ENCODE measurements at regions not wholly inside any gene's neighbourhood (a gene's known extent, or its start where the extent isn't known, plus 50 kb on each side); places are given as distances from the start of the nearest gene placed in this dataset.

DNA sequence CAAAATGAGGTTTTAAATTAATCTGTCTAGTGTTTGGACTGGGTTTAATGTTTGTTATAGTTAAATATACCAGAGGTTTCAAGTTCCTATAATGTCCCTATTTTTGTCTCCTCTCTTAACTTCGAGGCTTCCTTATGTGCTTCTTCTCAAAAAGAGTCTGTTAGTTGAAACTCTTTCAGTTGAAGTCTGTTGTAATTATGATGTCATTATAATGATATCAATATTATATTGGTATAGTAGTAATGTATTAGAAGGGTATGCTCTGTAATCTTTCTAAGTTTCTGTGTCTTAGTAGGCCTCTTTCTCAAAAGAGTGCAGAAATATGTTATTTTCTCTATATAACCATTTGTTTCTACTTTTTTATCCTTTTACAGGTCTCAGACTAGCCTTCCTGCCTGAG is 1148.0 kb downstream of the NSUN3 start:
- no peaks in the 10 kb centered on the region for H3K4me1 ChIP-seq (ENCODE audit: control insufficient read depth in 1 of 2, insufficient read depth in 2 of 2, low read length in 2 of 2)
- H3K27me3 ChIP-seq (ENCODE audit: control insufficient read depth in 2 of 2, insufficient read depth in 2 of 2, low read length in 2 of 2): no peaks in the 10 kb centered on the region
- H3K27ac ChIP-seq (ENCODE audit: low read depth in 1 of 2, low read length in 2 of 2): no peak overlapping the region
- no peaks in the 10 kb centered on the region for H4K20me1 ChIP-seq (ENCODE audit: insufficient read depth, low read length)
- peaks cover 0 to 1% (median 0%) of the 10 kb centered on the region in 3 donors for H3K27me3 Mint-ChIP-seq (ENCODE audit: low read depth in 3 of 3)
- no peaks in the 10 kb centered on the region for H3K79me2 ChIP-seq (ENCODE audit: insufficient read depth, low read length)
- no peak overlapping the region for H2AFZ ChIP-seq (ENCODE audit: insufficient read depth, low read depth, low read length, poor library complexity, severe bottlenecking)
- H3K36me3 ChIP-seq (replicated peaks in 1 of 2; ENCODE audit: control insufficient read depth in 1 of 2, insufficient read depth in 2 of 2, low read length in 2 of 2): no peaks in the 10 kb centered on the region
- no peak overlapping the region for H3K9ac ChIP-seq (ENCODE audit: insufficient read depth, low read length, poor library complexity, severe bottlenecking)
- no peak overlapping the region for H3K27ac Mint-ChIP-seq
- H3K4me1 Mint-ChIP-seq: no peaks in the 10 kb centered on the region
- no CpG with 5 or more reads among the region's 1 CpG for WGBS (ENCODE audit: insufficient coverage)
- no peaks in the 10 kb centered on the region for H3K9me3 ChIP-seq (replicated peaks in 1 of 2; ENCODE audit: control insufficient read depth in 1 of 2, insufficient read depth in 1 of 2, low read length in 2 of 2)
- intact Hi-C loops (cut with micrococcal nuclease): no loop called here
- peaks cover 0 to 8% (median 2%) of the 10 kb centered on the region in 7 donors for H3K9me3 Mint-ChIP-seq
- no peak overlapping the region for H3K4me2 ChIP-seq (replicated peaks; ENCODE audit: extremely low read depth, low read length, poor library complexity, severe bottlenecking)
- no peak for DNase-seq
- TF ChIP-seq, protein P1, sequence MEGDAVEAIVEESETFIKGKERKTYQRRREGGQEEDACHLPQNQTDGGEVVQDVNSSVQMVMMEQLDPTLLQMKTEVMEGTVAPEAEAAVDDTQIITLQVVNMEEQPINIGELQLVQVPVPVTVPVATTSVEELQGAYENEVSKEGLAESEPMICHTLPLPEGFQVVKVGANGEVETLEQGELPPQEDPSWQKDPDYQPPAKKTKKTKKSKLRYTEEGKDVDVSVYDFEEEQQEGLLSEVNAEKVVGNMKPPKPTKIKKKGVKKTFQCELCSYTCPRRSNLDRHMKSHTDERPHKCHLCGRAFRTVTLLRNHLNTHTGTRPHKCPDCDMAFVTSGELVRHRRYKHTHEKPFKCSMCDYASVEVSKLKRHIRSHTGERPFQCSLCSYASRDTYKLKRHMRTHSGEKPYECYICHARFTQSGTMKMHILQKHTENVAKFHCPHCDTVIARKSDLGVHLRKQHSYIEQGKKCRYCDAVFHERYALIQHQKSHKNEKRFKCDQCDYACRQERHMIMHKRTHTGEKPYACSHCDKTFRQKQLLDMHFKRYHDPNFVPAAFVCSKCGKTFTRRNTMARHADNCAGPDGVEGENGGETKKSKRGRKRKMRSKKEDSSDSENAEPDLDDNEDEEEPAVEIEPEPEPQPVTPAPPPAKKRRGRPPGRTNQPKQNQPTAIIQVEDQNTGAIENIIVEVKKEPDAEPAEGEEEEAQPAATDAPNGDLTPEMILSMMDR (IDR thresholded peaks at IDR 0.05): no peak
- no peak overlapping the region for H3K4me3 ChIP-seq (replicated peaks in 1 of 3; ENCODE audit: low read depth in 2 of 3, low read length in 3 of 3)
- no peaks in the 10 kb centered on the region for H3K36me3 Mint-ChIP-seq
- no peak overlapping the region for H3K4me3 Mint-ChIP-seq

DNA sequence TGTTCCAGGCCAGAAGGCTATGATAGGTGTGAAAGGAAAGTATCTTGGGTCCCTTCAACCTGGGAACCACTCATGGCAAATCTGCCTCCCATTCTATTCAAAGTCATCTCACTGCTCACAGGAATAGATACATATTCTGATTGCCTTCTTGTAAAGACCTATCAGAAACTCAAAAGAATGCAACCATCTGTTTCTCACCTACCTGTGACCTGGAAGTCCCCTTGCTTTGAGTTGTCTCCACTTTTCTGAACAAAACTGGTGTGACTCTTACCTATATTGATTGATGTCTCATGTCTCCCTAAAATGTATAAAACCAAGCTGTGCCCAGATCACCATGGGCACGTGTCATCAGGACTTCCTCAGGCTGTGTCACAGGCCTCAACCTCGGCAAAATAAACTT is 1149.3 kb downstream of the NSUN3 start:
- Histone ChIP-seq H3K36me3 (replicated peaks in 1 of 2; ENCODE audit: control insufficient read depth in 1 of 2, insufficient read depth in 2 of 2, low read length in 2 of 2) (no peaks in the 10 kb centered on the region), H3K79me2 (ENCODE audit: insufficient read depth, low read length) (no peaks in the 10 kb centered on the region), H3K4me2 (replicated peaks; ENCODE audit: extremely low read depth, low read length, poor library complexity, severe bottlenecking) (no peak overlapping the region), H2AFZ (ENCODE audit: insufficient read depth, low read depth, low read length, poor library complexity, severe bottlenecking) (no peak overlapping the region), H3K4me3 (replicated peaks in 1 of 3; ENCODE audit: low read depth in 2 of 3, low read length in 3 of 3) (no peak overlapping the region), H3K9me3 (replicated peaks in 1 of 2; ENCODE audit: control insufficient read depth in 1 of 2, insufficient read depth in 1 of 2, low read length in 2 of 2) (peaks cover 0 to 7% of the 10 kb centered on the region in 2 donors), H3K27ac (ENCODE audit: low read depth in 1 of 2, low read length in 2 of 2) (no peak overlapping the region), H4K20me1 (ENCODE audit: insufficient read depth, low read length) (no peaks in the 10 kb centered on the region), H3K27me3 (ENCODE audit: control insufficient read depth in 2 of 2, insufficient read depth in 2 of 2, low read length in 2 of 2) (no peaks in the 10 kb centered on the region), H3K9ac (ENCODE audit: insufficient read depth, low read length, poor library complexity, severe bottlenecking) (no peak overlapping the region), H3K4me1 (ENCODE audit: control insufficient read depth in 1 of 2, insufficient read depth in 2 of 2, low read length in 2 of 2) (no peaks in the 10 kb centered on the region)
- TF ChIP-seq, protein P1 (IDR thresholded peaks at IDR 0.05): no peak
- intact Hi-C loops (cut with micrococcal nuclease): no loop called here
- Mint-ChIP-seq H3K27me3 (ENCODE audit: low read depth in 3 of 3) (peaks cover 0 to 1% (median 0%) of the 10 kb centered on the region in 3 donors), H3K4me1 (no peaks in the 10 kb centered on the region), H3K36me3 (no peaks in the 10 kb centered on the region), H3K9me3 (peaks cover 0 to 8% (median 3%) of the 10 kb centered on the region in 7 donors), H3K4me3 (no peak overlapping the region), H3K27ac (no peak overlapping the region)
- DNase-seq: no peak
- 91% methylated on average over 2 of the region's 2 CpGs for WGBS (ENCODE audit: insufficient coverage)

Data from CD14-positive monocyte (primary cell).